Astrocyte (in vitro differentiated cells and primary cell): ENCODE measurements at regions not wholly inside any gene's neighbourhood (a gene's known extent, or its start where the extent isn't known, plus 50 kb on each side); places are given as distances from the start of the nearest gene placed in this dataset.

Experiments used
- CTCF ChIP-seq: IDR thresholded peaks from 2 replicates; pipeline ENCODE4 v1.5.1; 2011; ENCODE audit warnings: low read depth, mild to moderate bottlenecking, inconsistent platforms, low read length, moderate library complexity; ENCODE audit not compliant: insufficient read depth
- EZH2 ChIP-seq: IDR thresholded peaks from 2 replicates; pipeline ENCODE4 v1.6.1; 2012; ENCODE audit warnings: mild to moderate bottlenecking, low read length, inconsistent platforms; ENCODE audit not compliant: insufficient read depth

- TF ChIP-seq EZH2 (no peak), CTCF (no peak)
These were observed 98.3 kb upstream of the IPO9 start for GRCh38 chr1:201730611-201731010.
